IMR-90 (cell line): ENCODE measurements at regions not wholly inside any gene's neighbourhood (a gene's known extent, or its start where the extent isn't known, plus 50 kb on each side); places are given as distances from the start of the nearest gene placed in this dataset.

Experiments
- ATAC-seq: fragments of 200-7000 bp; cut with Tn5 transposase; 2 replicates; pipeline ENCODE4 v1.9.1; 2020; ENCODE audit warnings: low read depth, mild to moderate bottlenecking, moderate library complexity
- BruUV-seq: library from RNA; stranded (reverse); fragments of 400-500 nt; replicated peaks from 2 replicates; lab custom pipeline; 2021; lab: Mats Ljungman, UMichigan
- CTCF ChIA-PET: fragments of 300-600 bp; formaldehyde crosslinking; extraction: SDS; loops from one replicate; lab custom pipeline; 2021; ENCODE audit warnings: antibody characterized with exemption; lab: Yijun Ruan, JAX
- POLR2A ChIA-PET: fragments of 300-600 bp; sonication (Branson Sonifier 250); formaldehyde crosslinking; loops from one replicate; lab custom pipeline; 2022; ENCODE audit warnings: antibody characterized with exemption; ENCODE audit not compliant: unreplicated experiment; lab: Charles Lee
- DNase-seq: peaks from one replicate; pipeline ENCODE4 v3.0.0; 2013
- H2AFZ ChIP-seq: replicated peaks from 2 replicates; pipeline ENCODE3; 2013; ENCODE audit warnings: low read length, mild to moderate bottlenecking; ENCODE audit not compliant: poor library complexity
- H2AK5ac ChIP-seq: 2 replicates; pipeline ENCODE4 v1.6.1; 2013; ENCODE audit warnings: low read depth, low read length, inconsistent platforms
- H2AK9ac ChIP-seq: replicated peaks from 2 replicates; pipeline ENCODE3; 2013; ENCODE audit warnings: mild to moderate bottlenecking, low read depth, low read length, moderate library complexity; ENCODE audit not compliant: poor library complexity
- H2BK120ac ChIP-seq: 2 replicates; pipeline ENCODE4 v1.6.1; 2013; ENCODE audit warnings: low read depth, low read length, inconsistent platforms
- H2BK15ac ChIP-seq: 3 replicates; pipeline ENCODE4 v1.6.1; 2013; ENCODE audit warnings: low read depth, low read length, inconsistent platforms
- H2BK20ac ChIP-seq: 2 replicates; pipeline ENCODE4 v1.6.1; 2013; ENCODE audit warnings: low read depth, mild to moderate bottlenecking, inconsistent platforms, low read length, moderate library complexity
- H2BK5ac ChIP-seq: 2 replicates; pipeline ENCODE4 v1.6.1; 2013; ENCODE audit warnings: mild to moderate bottlenecking, low read depth, low read length, inconsistent platforms; ENCODE audit not compliant: poor library complexity, severe bottlenecking
- H3K14ac ChIP-seq: replicated peaks from 2 replicates; pipeline ENCODE4 v1.6.1; 2013; ENCODE audit warnings: low read depth, low read length, inconsistent platforms
- H3K18ac ChIP-seq: 2 replicates; pipeline ENCODE4 v1.6.1; 2013; ENCODE audit warnings: low read depth, low read length, control low read depth
- H3K23ac ChIP-seq: 2 replicates; pipeline ENCODE4 v1.6.1; 2013; ENCODE audit warnings: low read depth, low read length, inconsistent platforms
- H3K27ac ChIP-seq: 2 replicates; pipeline ENCODE4 v1.5.1; 2013; ENCODE audit warnings: mild to moderate bottlenecking, control low read depth, low read length; ENCODE audit not compliant: insufficient read depth
- H3K27me3 ChIP-seq: 2 replicates; pipeline ENCODE4 v1.6.1; 2013; ENCODE audit warnings: low read length; ENCODE audit not compliant: control insufficient read depth, insufficient read depth
- H3K36me3 ChIP-seq: 2 replicates; pipeline ENCODE4 v1.6.1; 2013; ENCODE audit warnings: low read length, mixed read lengths; ENCODE audit not compliant: control insufficient read depth, insufficient read depth
- H3K4ac ChIP-seq: 2 replicates; pipeline ENCODE4 v1.6.1; 2013; ENCODE audit warnings: low read depth, low read length, inconsistent platforms
- H3K4me1 ChIP-seq: 2 replicates; pipeline ENCODE4 v1.6.1; 2013; ENCODE audit warnings: low read length, mixed read lengths; ENCODE audit not compliant: control insufficient read depth, insufficient read depth
- H3K4me2 ChIP-seq: 2 replicates; pipeline ENCODE4 v1.6.1; 2013; ENCODE audit warnings: low read depth, mild to moderate bottlenecking, control low read depth, low read length, moderate library complexity
- H3K4me3 ChIP-seq: 2 replicates; pipeline ENCODE4 v1.5.1; 2013; ENCODE audit warnings: low read depth, mild to moderate bottlenecking, control low read depth, low read length, moderate library complexity; ENCODE audit not compliant: insufficient read depth
- H3K56ac ChIP-seq: 2 replicates; pipeline ENCODE4 v1.6.1; 2013; ENCODE audit warnings: low read length, inconsistent platforms; ENCODE audit not compliant: insufficient read depth; ENCODE audit errors: extremely low read depth
- H3K79me1 ChIP-seq, 2 experiments: 2 replicates each; pipeline ENCODE4 v1.6.1; 2013; ENCODE audit warnings: low read length in 2 of 2, inconsistent platforms in 1 of 2, low read depth in 1 of 2
- H3K9ac ChIP-seq: 2 replicates; pipeline ENCODE4 v1.6.1; 2013; ENCODE audit warnings: low read depth, low read length, control low read depth
- H3K9me1 ChIP-seq: 2 replicates; pipeline ENCODE4 v1.6.1; 2013; ENCODE audit warnings: low read length, inconsistent platforms; ENCODE audit not compliant: insufficient read depth
- H3K9me3 ChIP-seq: 2 replicates; pipeline ENCODE4 v1.6.1; 2013; ENCODE audit warnings: low read length; ENCODE audit not compliant: control insufficient read depth, insufficient read depth
- H4K20me1 ChIP-seq: 2 replicates; pipeline ENCODE4 v1.6.1; 2013; ENCODE audit warnings: low read length, inconsistent platforms; ENCODE audit not compliant: insufficient read depth
- H4K5ac ChIP-seq: 2 replicates; pipeline ENCODE4 v1.6.1; 2013; ENCODE audit warnings: mild to moderate bottlenecking, low read depth, low read length, control low read depth
- H4K8ac ChIP-seq, 2 experiments: 2 replicates each; pipeline ENCODE4 v1.6.1; 2013; ENCODE audit warnings: low read depth in 2 of 2, low read length in 2 of 2, control low read depth in 1 of 2, inconsistent platforms in 1 of 2
- H4K91ac ChIP-seq: 2 replicates; pipeline ENCODE4 v1.6.1; 2013; ENCODE audit warnings: low read depth, low read length, inconsistent platforms; ENCODE audit not compliant: insufficient read depth
- MAZ ChIP-seq: IDR thresholded peaks from 2 replicates; pipeline ENCODE4 v1.6.1; 2012; ENCODE audit warnings: low read depth, mild to moderate bottlenecking, low read length, improper control_type of control experiment, moderate library complexity, borderline replicate concordance
- WGBS, 2 experiments: methylation state at CpG; one replicate each; pipeline versions ENCODE4 v1.1.5 to v1.1.7; 2013; ENCODE audit warnings: missing lambda C conversion rate in 2 of 2; ENCODE audit not compliant: insufficient read length in 1 of 2; ENCODE audit errors: extremely low coverage in 2 of 2; 5-methylcytosine and 5-hydroxymethylcytosine counted together
- dilution Hi-C: fragments of 300-500 bp; cut with HindIII; formaldehyde crosslinking; loops from one replicate; pipeline ENCODE4 v1.14.3; 2018; ENCODE audit warnings: low sequenced_read_pairs; ENCODE audit not compliant: unreplicated experiment
- in situ Hi-C: fragments of 300-500 bp; cut with MboI; formaldehyde crosslinking; loops from 3 replicates; pipeline ENCODE4 v1.14.3; 2019; ENCODE audit warnings: low sequenced_read_pairs, inconsistent platforms, mixed read lengths
- intact Hi-C: fragments of 100-400 bp; cut with micrococcal nuclease; formaldehyde crosslinking; loops from 2 replicates; pipeline ENCODE4 v1.10.0; 2022

DNA sequence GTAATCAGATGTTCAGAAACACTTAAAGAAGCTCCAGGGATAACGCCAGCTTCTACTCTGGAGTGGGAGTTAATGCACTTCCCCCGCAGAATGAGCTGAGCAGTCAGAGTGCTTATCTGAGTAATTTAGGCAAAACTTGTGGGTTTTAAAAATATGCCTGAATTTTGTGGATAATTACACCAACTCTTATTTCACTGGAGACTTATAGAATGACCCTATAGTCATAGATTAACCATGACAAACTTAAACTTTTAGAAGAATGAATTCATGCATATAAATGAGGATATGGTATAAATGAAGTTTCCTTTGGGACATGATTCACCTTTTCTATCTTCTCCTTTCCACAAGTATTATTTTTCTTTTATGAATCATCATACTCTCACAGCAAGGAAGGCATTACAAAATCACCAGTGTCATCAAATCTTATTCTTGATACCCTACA lies 241.1 kb upstream of the FBXO33 start:
- H2BK20ac ChIP-seq = no peak overlapping the region
- DNase-seq (no peak), ATAC-seq (no peak)
- no peak overlapping the region for H2BK15ac ChIP-seq
- no CpG with 5 or more reads among the region's 2 CpGs for WGBS, 2 experiments
- TF ChIP-seq MAZ = no peak
- no peaks in the 10 kb centered on the region for H4K20me1 ChIP-seq
- intact Hi-C loops (no loop called here), in situ Hi-C loops (no loop called here), dilution Hi-C loops (no loop called here)
- H3K27ac ChIP-seq = no peak overlapping the region
- BruUV-seq = no TSS peak
- H4K5ac ChIP-seq = no peak overlapping the region
- H3K23ac ChIP-seq = no peak overlapping the region
- H2AFZ ChIP-seq = no peak overlapping the region
- H3K14ac ChIP-seq = no peak overlapping the region
- H3K79me1 ChIP-seq = no peaks in the 10 kb centered on the region
- no peak overlapping the region for H2AK5ac ChIP-seq
- no peaks in the 10 kb centered on the region for H3K4me1 ChIP-seq
- no peak overlapping the region for H3K4ac ChIP-seq
- H3K4me2 ChIP-seq = no peak overlapping the region
- no peak overlapping the region for H3K18ac ChIP-seq
- H3K27me3 ChIP-seq = no peaks in the 10 kb centered on the region
- POLR2A ChIA-PET = no interaction called here
- H3K4me3 ChIP-seq = no peak overlapping the region
- no peak overlapping the region for H4K8ac ChIP-seq
- no peaks in the 10 kb centered on the region for H3K36me3 ChIP-seq
- CTCF ChIA-PET = interaction anchor here (1.2 kb wide), 1 partner anchor 10 kb away, joined by 3 read pairs; no protein-coding TSS in a partner anchor
- H3K9me1 ChIP-seq = no peaks in the 10 kb centered on the region
- H2BK5ac ChIP-seq = no peak overlapping the region
- no peak overlapping the region for H2AK9ac ChIP-seq
- H2BK120ac ChIP-seq = no peak overlapping the region
- no peak overlapping the region for H3K9ac ChIP-seq
- no peak overlapping the region for H3K56ac ChIP-seq
- H3K9me3 ChIP-seq = peaks cover 6% of the 10 kb centered on the region
- no peak overlapping the region for H4K91ac ChIP-seq
